ENCODE measurements at regions not wholly inside any gene's neighbourhood (a gene's known extent, or its start where the extent isn't known, plus 50 kb on each side); places are given as distances from the start of the nearest gene placed in this dataset.

DNA sequence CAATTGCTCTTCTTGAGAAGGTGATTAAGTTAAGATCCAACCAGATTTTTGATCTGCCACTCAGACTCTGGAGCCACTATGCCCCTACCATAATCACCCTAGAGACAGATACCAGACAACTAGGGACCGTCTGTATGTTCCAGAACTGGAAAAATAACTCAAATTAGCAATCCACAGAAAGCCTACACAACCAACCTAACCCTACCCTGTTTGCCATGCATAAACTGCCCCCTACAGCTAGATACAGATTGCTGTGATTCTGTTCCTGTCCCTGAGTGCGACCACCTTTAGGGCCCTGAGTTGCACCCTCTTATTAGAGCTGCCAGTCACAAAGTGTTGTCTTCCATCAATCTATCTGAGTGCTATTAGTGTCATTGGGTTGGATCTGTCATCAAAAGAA, 929.8 kb upstream of the SLITRK1 start:
- TF ChIP-seq, protein P1, sequence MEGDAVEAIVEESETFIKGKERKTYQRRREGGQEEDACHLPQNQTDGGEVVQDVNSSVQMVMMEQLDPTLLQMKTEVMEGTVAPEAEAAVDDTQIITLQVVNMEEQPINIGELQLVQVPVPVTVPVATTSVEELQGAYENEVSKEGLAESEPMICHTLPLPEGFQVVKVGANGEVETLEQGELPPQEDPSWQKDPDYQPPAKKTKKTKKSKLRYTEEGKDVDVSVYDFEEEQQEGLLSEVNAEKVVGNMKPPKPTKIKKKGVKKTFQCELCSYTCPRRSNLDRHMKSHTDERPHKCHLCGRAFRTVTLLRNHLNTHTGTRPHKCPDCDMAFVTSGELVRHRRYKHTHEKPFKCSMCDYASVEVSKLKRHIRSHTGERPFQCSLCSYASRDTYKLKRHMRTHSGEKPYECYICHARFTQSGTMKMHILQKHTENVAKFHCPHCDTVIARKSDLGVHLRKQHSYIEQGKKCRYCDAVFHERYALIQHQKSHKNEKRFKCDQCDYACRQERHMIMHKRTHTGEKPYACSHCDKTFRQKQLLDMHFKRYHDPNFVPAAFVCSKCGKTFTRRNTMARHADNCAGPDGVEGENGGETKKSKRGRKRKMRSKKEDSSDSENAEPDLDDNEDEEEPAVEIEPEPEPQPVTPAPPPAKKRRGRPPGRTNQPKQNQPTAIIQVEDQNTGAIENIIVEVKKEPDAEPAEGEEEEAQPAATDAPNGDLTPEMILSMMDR (IDR thresholded peaks at IDR 0.05 in 8 of 11, conservative IDR thresholded peaks at IDR 0.05 in 3 of 11), result no peak
- TF ChIP-seq POLR2AphosphoS5 (IDR thresholded peaks at IDR 0.05), result no peak
